ENCODE measurements at regions not wholly inside any gene's neighbourhood (a gene's known extent, or its start where the extent isn't known, plus 50 kb on each side); places are given as distances from the start of the nearest gene placed in this dataset.
A peak's percentile ranks its signal among the peaks of the same experiment; 100 is the strongest.

DNA sequence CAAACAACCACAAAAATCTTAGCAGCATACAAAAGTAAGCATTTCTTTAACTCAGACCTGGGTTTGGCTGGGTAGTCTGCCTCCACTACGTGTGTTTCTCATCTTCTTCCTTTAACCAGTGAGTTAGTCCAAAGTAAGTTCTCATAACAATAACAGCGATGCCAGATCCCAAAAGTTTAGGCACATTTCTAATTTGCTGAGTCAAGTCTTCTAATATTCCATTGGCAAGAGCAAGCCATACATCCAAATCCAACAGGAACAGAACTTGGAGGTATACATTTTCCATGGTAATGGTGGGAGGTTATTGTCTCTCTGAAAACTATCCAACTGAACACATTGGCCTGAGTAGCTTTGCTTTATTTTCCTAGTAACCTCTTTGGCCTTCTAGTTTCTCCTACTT is 115.7 kb upstream of the CNTNAP2 start:
- Histone ChIP-seq H2AFZ (no peak overlapping the region), H3K36me3 (replicated peaks; ENCODE audit: insufficient read depth, low read depth) (no peaks in the 10 kb centered on the region), H4K20me1 (ENCODE audit: insufficient read depth, poor library complexity, severe bottlenecking) (no peaks in the 10 kb centered on the region), H3K27me3 (no peaks in the 10 kb centered on the region), H3K9me2 (replicated peaks; ENCODE audit: insufficient read depth) (no peaks in the 10 kb centered on the region), H3K9me3 (ENCODE audit: low read depth) (no peaks in the 10 kb centered on the region), H3K4me2 (no peak overlapping the region), H3K79me2 (no peaks in the 10 kb centered on the region), H3K4me3 (no peak overlapping the region), H3K27ac (no peak overlapping the region), H3K4me1 (ENCODE audit: insufficient read depth) (no peaks in the 10 kb centered on the region)
- 83% methylated on average over 2 of the region's 2 CpGs for WGBS (ENCODE audit: low lambda C conversion rate, missing lambda C conversion rate)
- TF ChIP-seq, protein P1, sequence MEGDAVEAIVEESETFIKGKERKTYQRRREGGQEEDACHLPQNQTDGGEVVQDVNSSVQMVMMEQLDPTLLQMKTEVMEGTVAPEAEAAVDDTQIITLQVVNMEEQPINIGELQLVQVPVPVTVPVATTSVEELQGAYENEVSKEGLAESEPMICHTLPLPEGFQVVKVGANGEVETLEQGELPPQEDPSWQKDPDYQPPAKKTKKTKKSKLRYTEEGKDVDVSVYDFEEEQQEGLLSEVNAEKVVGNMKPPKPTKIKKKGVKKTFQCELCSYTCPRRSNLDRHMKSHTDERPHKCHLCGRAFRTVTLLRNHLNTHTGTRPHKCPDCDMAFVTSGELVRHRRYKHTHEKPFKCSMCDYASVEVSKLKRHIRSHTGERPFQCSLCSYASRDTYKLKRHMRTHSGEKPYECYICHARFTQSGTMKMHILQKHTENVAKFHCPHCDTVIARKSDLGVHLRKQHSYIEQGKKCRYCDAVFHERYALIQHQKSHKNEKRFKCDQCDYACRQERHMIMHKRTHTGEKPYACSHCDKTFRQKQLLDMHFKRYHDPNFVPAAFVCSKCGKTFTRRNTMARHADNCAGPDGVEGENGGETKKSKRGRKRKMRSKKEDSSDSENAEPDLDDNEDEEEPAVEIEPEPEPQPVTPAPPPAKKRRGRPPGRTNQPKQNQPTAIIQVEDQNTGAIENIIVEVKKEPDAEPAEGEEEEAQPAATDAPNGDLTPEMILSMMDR (IDR thresholded peaks at IDR 0.05; ENCODE audit: poor library complexity) = no peak
- TF ChIP-seq EZH2 (IDR thresholded peaks at IDR 0.05; ENCODE audit: borderline replicate concordance) = no peak
- DNase-seq (ENCODE audit: low spot score) = no peak

DNA sequence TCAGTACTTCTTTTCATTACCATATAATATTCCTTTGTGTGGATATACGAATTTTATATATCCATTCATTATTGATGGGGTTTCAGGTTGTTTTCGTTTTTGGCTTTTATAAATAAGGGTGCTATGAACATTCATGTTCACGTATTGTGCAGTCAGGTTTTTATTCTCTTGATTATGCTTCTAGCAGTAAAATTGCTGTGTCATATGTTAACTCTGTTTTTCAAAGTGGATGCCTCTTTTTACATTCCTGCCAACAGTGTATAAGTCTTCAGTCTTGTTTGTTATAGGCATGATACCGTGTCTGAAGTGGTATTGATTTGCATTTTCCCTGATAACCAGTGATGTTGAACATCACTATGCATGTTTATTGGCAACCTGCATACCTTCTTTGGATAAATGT is 127.1 kb upstream of the CNTNAP2 start:
- no peaks in the 10 kb centered on the region for H3K4me1 ChIP-seq (ENCODE audit: insufficient read depth)
- TF ChIP-seq EZH2phosphoT487 (IDR thresholded peaks at IDR 0.05; ENCODE audit: low read depth, severe bottlenecking, unreplicated experiment) (no peak), EZH2 (IDR thresholded peaks at IDR 0.05; ENCODE audit: borderline replicate concordance) (no peak)
- TF ChIP-seq, protein P1 (IDR thresholded peaks at IDR 0.05; ENCODE audit: poor library complexity) = no peak
- H3K9me2 ChIP-seq (replicated peaks; ENCODE audit: insufficient read depth) = no peaks in the 10 kb centered on the region
- H3K4me2 ChIP-seq = no peak overlapping the region
- no peak overlapping the region for H3K27ac ChIP-seq
- no peaks in the 10 kb centered on the region for H3K27me3 ChIP-seq
- H3K36me3 ChIP-seq (replicated peaks; ENCODE audit: insufficient read depth, low read depth) = no peaks in the 10 kb centered on the region
- H3K79me2 ChIP-seq = no peaks in the 10 kb centered on the region
- no peaks in the 10 kb centered on the region for H4K20me1 ChIP-seq (ENCODE audit: insufficient read depth, poor library complexity, severe bottlenecking)
- H3K9me3 ChIP-seq (ENCODE audit: low read depth) = no peaks in the 10 kb centered on the region
- 81% methylated on average over 4 of the region's 4 CpGs for WGBS (ENCODE audit: low lambda C conversion rate, missing lambda C conversion rate)
- no peak overlapping the region for H3K4me3 ChIP-seq
- DNase-seq (ENCODE audit: low spot score) = no peak
- no peak overlapping the region for H2AFZ ChIP-seq

DNA sequence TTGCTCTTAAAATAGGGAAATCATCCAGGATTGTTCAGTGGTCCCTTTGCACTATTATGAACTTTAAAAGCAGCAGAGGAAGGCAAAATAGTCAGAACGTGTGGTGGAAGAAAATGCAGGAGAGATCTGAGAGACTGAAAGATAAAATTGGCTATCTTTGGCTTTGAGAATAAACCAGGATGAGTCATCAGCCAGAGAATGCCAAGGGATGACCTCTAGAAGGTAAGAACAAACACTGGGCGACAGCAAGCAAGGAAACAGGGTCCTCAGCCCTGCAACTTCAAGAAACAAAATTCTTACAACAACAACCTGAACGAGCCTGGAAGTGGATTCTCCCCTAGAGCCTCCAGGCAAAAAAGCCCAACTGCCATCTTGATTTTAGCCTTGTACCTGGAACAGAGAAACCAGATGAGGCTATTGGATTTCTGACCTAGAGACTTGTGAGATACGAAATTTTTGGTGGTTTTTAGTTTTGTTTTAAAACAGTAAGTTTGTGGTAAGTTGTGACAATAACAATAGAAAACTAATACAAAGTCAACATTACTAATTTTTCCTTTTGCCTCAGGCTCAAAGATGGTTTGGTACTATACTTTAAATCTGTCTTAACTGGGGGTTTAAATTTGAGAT is 130.2 kb upstream of the CNTNAP2 start:
- H3K9me3 ChIP-seq (ENCODE audit: low read depth) = no peaks in the 10 kb centered on the region
- no peaks in the 10 kb centered on the region for H4K20me1 ChIP-seq (ENCODE audit: insufficient read depth, poor library complexity, severe bottlenecking)
- 25% methylated on average over 4 of the region's 4 CpGs for WGBS (ENCODE audit: low lambda C conversion rate, missing lambda C conversion rate)
- no peak overlapping the region for H3K4me3 ChIP-seq
- H3K36me3 ChIP-seq (replicated peaks; ENCODE audit: insufficient read depth, low read depth) = no peaks in the 10 kb centered on the region
- no peaks in the 10 kb centered on the region for H3K27me3 ChIP-seq
- no peaks in the 10 kb centered on the region for H3K79me2 ChIP-seq
- no peak overlapping the region for H2AFZ ChIP-seq
- TF ChIP-seq EZH2 (IDR thresholded peaks at IDR 0.05; ENCODE audit: borderline replicate concordance) = no peak
- TF ChIP-seq EZH2phosphoT487 (IDR thresholded peaks at IDR 0.05; ENCODE audit: low read depth, severe bottlenecking, unreplicated experiment) = no peak
- TF ChIP-seq, protein P1 (IDR thresholded peaks at IDR 0.05; ENCODE audit: poor library complexity) = no peak
- no peak overlapping the region for H3K27ac ChIP-seq
- no peaks in the 10 kb centered on the region for H3K4me1 ChIP-seq (ENCODE audit: insufficient read depth)
- DNase-seq (ENCODE audit: low spot score) = no peak
- H3K9me2 ChIP-seq (replicated peaks; ENCODE audit: insufficient read depth) = no peaks in the 10 kb centered on the region
- no peak overlapping the region for H3K4me2 ChIP-seq

DNA sequence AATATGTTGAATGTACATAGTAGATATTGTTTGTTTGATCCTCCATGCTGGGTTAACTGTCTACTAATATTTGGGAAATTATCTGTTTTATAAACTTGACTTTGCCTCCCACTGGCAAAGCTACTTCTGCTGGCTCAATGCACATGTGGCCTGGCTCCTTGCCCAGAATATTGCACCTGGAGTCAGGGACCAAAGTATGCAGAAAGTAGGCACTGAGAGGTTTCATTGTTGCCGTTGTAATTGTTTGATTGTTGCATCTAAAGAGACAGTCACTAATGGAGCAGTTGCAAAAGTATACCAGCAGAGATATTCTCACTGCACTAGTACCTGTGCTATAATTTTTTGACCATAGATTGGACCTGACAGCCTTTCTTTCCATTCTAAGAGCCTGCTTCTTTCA is 137.8 kb upstream of the CNTNAP2 start:
- DNase-seq (ENCODE audit: low spot score) = peak; percentile 5
- H3K27me3 ChIP-seq = no peaks in the 10 kb centered on the region
- TF ChIP-seq, protein P1 (IDR thresholded peaks at IDR 0.05; ENCODE audit: poor library complexity) = no peak
- TF ChIP-seq EZH2phosphoT487 (IDR thresholded peaks at IDR 0.05; ENCODE audit: low read depth, severe bottlenecking, unreplicated experiment) (no peak), EZH2 (IDR thresholded peaks at IDR 0.05; ENCODE audit: borderline replicate concordance) (no peak)

More for the DNA sequence above, 137.8 kb upstream of the CNTNAP2 start:
- H3K4me2 ChIP-seq = no peak overlapping the region
- H3K4me3 ChIP-seq = no peak overlapping the region
- no peaks in the 10 kb centered on the region for H3K79me2 ChIP-seq
- no peak overlapping the region for H2AFZ ChIP-seq
- no peaks in the 10 kb centered on the region for H3K9me3 ChIP-seq (ENCODE audit: low read depth)
- WGBS (ENCODE audit: low lambda C conversion rate, missing lambda C conversion rate) = 80% methylated on average over 1 of the region's 1 CpG
- no peaks in the 10 kb centered on the region for H3K9me2 ChIP-seq (replicated peaks; ENCODE audit: insufficient read depth)
- H3K4me1 ChIP-seq (ENCODE audit: insufficient read depth) = no peaks in the 10 kb centered on the region
- no peak overlapping the region for H3K27ac ChIP-seq
- H3K36me3 ChIP-seq (replicated peaks; ENCODE audit: insufficient read depth, low read depth) = no peaks in the 10 kb centered on the region
- H4K20me1 ChIP-seq (ENCODE audit: insufficient read depth, poor library complexity, severe bottlenecking) = no peaks in the 10 kb centered on the region
